GM13977 (cell line): ENCODE measurements at regions not wholly inside any gene's neighbourhood (a gene's known extent, or its start where the extent isn't known, plus 50 kb on each side); places are given as distances from the start of the nearest gene placed in this dataset.

Experiments used
- DNase-seq: peaks from one replicate; pipeline ENCODE4 v3.0.0; 2012; ENCODE audit warnings: low spot score
- CTCF ChIP-seq: IDR thresholded peaks from 2 replicates; pipeline ENCODE4 v1.5.1; 2012; ENCODE audit warnings: mild to moderate bottlenecking, control low read depth; ENCODE audit not compliant: insufficient read depth; ENCODE audit errors: extremely low read depth, missing control alignments
- in situ Hi-C: fragments of 300-500 bp; cut with MboI; formaldehyde crosslinking; loops from one replicate; pipeline ENCODE4 v1.12.0; 2022; ENCODE audit warnings: low sequenced_read_pairs, low pct_unique_long_range_greater_than_20kb, mixed read lengths, inconsistent platforms; ENCODE audit not compliant: unreplicated experiment

- no peak for DNase-seq
- in situ Hi-C loops: no loop called here
- no peak for TF ChIP-seq CTCF
Measured at GRCh38 chrX:148193759-148194158, 212.6 kb downstream of the FMR1NB start.

GRCh38 chrX:148203531-148203930 lies 222.4 kb downstream of the FMR1NB start:
- in situ Hi-C loops: no loop called here
- no peak for TF ChIP-seq CTCF
- no peak for DNase-seq

GRCh38 chrX:148204195-148204594 lies 223.1 kb downstream of the FMR1NB start:
- no peak for TF ChIP-seq CTCF
- no peak for DNase-seq
- in situ Hi-C loops: no loop called here

GRCh38 chrX:148214786-148215185 lies 233.6 kb downstream of the FMR1NB start:
- no peak for DNase-seq
- in situ Hi-C loops: no loop called here
- TF ChIP-seq CTCF: no peak

GRCh38 chrX:148215726-148216125 lies 234.6 kb downstream of the FMR1NB start:
- TF ChIP-seq CTCF: no peak
- in situ Hi-C loops: no loop called here
- no peak for DNase-seq

- TF ChIP-seq CTCF: no peak
- no peak for DNase-seq
- in situ Hi-C loops: no loop called here
Measured at GRCh38 chrX:148223361-148223760, 242.2 kb downstream of the FMR1NB start.

GRCh38 chrX:148228521-148228920 lies 247.4 kb downstream of the FMR1NB start:
- no peak for TF ChIP-seq CTCF
- in situ Hi-C loops: no loop called here
- no peak for DNase-seq
